Calu3 (cell line): ENCODE measurements at regions not wholly inside any gene's neighbourhood (a gene's known extent, or its start where the extent isn't known, plus 50 kb on each side); places are given as distances from the start of the nearest gene placed in this dataset.

Source experiments
- BruUV-seq: library from RNA; stranded (reverse); fragments of 400-500 nt; replicated peaks from 2 replicates; lab custom pipeline; 2021; lab: Mats Ljungman, UMichigan
- CTCF ChIA-PET: fragments of 300-600 bp; sonication (Branson Sonifier 250); formaldehyde crosslinking; loops from one replicate; lab custom pipeline; 2022; ENCODE audit warnings: antibody characterized with exemption; lab: Charles Lee
- DNase-seq: peaks from one replicate; pipeline ENCODE4 v3.0.0; 2022
- H3K27ac Mint-ChIP-seq: one replicate; pipeline ENCODE4 v1.8.0; 2022; ENCODE audit warnings: mixed read lengths; ENCODE audit not compliant: unreplicated experiment
- H3K27me3 Mint-ChIP-seq: one replicate; pipeline ENCODE4 v1.8.0; 2022; ENCODE audit warnings: mixed read lengths; ENCODE audit not compliant: unreplicated experiment
- H3K36me3 Mint-ChIP-seq: one replicate; pipeline ENCODE4 v1.8.0; 2022; ENCODE audit warnings: mild to moderate bottlenecking, moderate library complexity, mixed read lengths; ENCODE audit not compliant: insufficient read depth, unreplicated experiment
- H3K4me1 Mint-ChIP-seq: one replicate; pipeline ENCODE4 v1.8.0; 2022; ENCODE audit warnings: mild to moderate bottlenecking, low read depth, mixed read lengths; ENCODE audit not compliant: unreplicated experiment
- H3K4me3 Mint-ChIP-seq: one replicate; pipeline ENCODE4 v1.8.0; 2022; ENCODE audit warnings: mild to moderate bottlenecking, low read depth, moderate library complexity, mixed read lengths; ENCODE audit not compliant: unreplicated experiment
- H3K9me3 Mint-ChIP-seq: one replicate; pipeline ENCODE4 v1.8.0; 2022; ENCODE audit warnings: low read depth, mixed read lengths; ENCODE audit not compliant: unreplicated experiment
- CTCF ChIP-seq: fragments of 200-600 bp; IDR thresholded peaks from one replicate; pipeline ENCODE4 v1.8.0; 2022; ENCODE audit warnings: antibody characterized with exemption; ENCODE audit not compliant: unreplicated experiment
- intact Hi-C: fragments of 100-400 bp; cut with micrococcal nuclease; formaldehyde crosslinking; loops from one replicate; pipeline ENCODE4 v1.10.0; 2022; ENCODE audit not compliant: unreplicated experiment

GRCh38 chrX:45872480-45872879, 671.8 kb upstream of the DIPK2B start:
- no peak for DNase-seq
- no TSS peak for BruUV-seq
- CTCF ChIA-PET = interaction anchor here (0.6 kb wide), 1 partner anchor 38 kb away, joined by 3 read pairs; no protein-coding TSS in a partner anchor
- Mint-ChIP-seq H3K4me1 (no peaks in the 10 kb centered on the region), H3K27ac (no peak overlapping the region), H3K4me3 (no peak overlapping the region), H3K27me3 (no peaks in the 10 kb centered on the region), H3K36me3 (no peaks in the 10 kb centered on the region), H3K9me3 (no peaks in the 10 kb centered on the region)
- TF ChIP-seq CTCF = no peak
- intact Hi-C loops = no loop called here

GRCh38 chrX:45868425-45868824, 667.7 kb upstream of the DIPK2B start:
- Mint-ChIP-seq H3K9me3 (no peaks in the 10 kb centered on the region), H3K4me1 (no peaks in the 10 kb centered on the region), H3K27me3 (no peaks in the 10 kb centered on the region), H3K4me3 (no peak overlapping the region), H3K36me3 (no peaks in the 10 kb centered on the region), H3K27ac (no peak overlapping the region)
- no peak for DNase-seq
- CTCF ChIA-PET = no interaction called here
- TF ChIP-seq CTCF = no peak
- no TSS peak for BruUV-seq
- intact Hi-C loops = no loop called here

GRCh38 chrX:45862801-45863200, 662.1 kb upstream of the DIPK2B start:
- Mint-ChIP-seq H3K9me3 (no peaks in the 10 kb centered on the region), H3K4me3 (no peak overlapping the region), H3K36me3 (no peaks in the 10 kb centered on the region), H3K27ac (no peak overlapping the region), H3K27me3 (no peaks in the 10 kb centered on the region), H3K4me1 (no peaks in the 10 kb centered on the region)
- no TSS peak for BruUV-seq
- DNase-seq = no peak
- no peak for TF ChIP-seq CTCF
- CTCF ChIA-PET = interaction anchor here (0.6 kb wide), 1 partner anchor 19 kb away, joined by 4 read pairs; no protein-coding TSS in a partner anchor
- intact Hi-C loops = no loop called here

GRCh38 chrX:45860450-45860849, 659.8 kb upstream of the DIPK2B start:
- Mint-ChIP-seq H3K27ac (no peak overlapping the region), H3K4me3 (no peak overlapping the region), H3K4me1 (no peaks in the 10 kb centered on the region), H3K36me3 (no peaks in the 10 kb centered on the region), H3K27me3 (no peaks in the 10 kb centered on the region), H3K9me3 (no peaks in the 10 kb centered on the region)
- BruUV-seq = no TSS peak
- TF ChIP-seq CTCF = no peak
- CTCF ChIA-PET = no interaction called here
- DNase-seq = no peak
- intact Hi-C loops = no loop called here
